Osteoblast (primary cell): ENCODE measurements at regions not wholly inside any gene's neighbourhood (a gene's known extent, or its start where the extent isn't known, plus 50 kb on each side); places are given as distances from the start of the nearest gene placed in this dataset.
"Not testable (repeated sequence)": the region's sequence is repeated elsewhere in the genome, so short reads cannot be mapped to it uniquely, and the experiment has no call there.

ENCODE experiments used
- DNase-seq: peaks from one replicate; pipeline ENCODE4 v3.0.0; 2011; ENCODE audit warnings: low spot score, mixed read lengths; ENCODE audit not compliant: insufficient read length; ENCODE audit errors: missing footprints
- H2AFZ ChIP-seq: 2 replicates; pipeline ENCODE4 v1.6.0; 2011; ENCODE audit warnings: mild to moderate bottlenecking, low read length
- H3K27ac ChIP-seq: 2 replicates; pipeline ENCODE4 v1.5.1; 2011; ENCODE audit warnings: mild to moderate bottlenecking, low read depth, low read length, moderate library complexity
- H3K27me3 ChIP-seq: 2 replicates; pipeline ENCODE4 v1.6.0; 2012; ENCODE audit warnings: mild to moderate bottlenecking, control low read depth, inconsistent platforms, low read length, moderate library complexity; ENCODE audit not compliant: insufficient read depth
- H3K36me3 ChIP-seq: 2 replicates; pipeline ENCODE4 v1.5.1; 2011; ENCODE audit warnings: mild to moderate bottlenecking, low read length, control low read depth, moderate library complexity; ENCODE audit not compliant: insufficient read depth
- H3K4me1 ChIP-seq: 2 replicates; pipeline ENCODE4 v1.5.1; 2011; ENCODE audit warnings: mild to moderate bottlenecking, low read length, control low read depth, moderate library complexity; ENCODE audit not compliant: insufficient read depth
- H3K4me2 ChIP-seq: 2 replicates; pipeline ENCODE4 v1.6.0; 2011; ENCODE audit warnings: mild to moderate bottlenecking, low read length; ENCODE audit not compliant: insufficient read depth
- H3K4me3 ChIP-seq: fragments of 200-600 bp; sonication (generic); 3 replicates; pipeline ENCODE4 v1.5.1; 2012; ENCODE audit warnings: mild to moderate bottlenecking, low read length, inconsistent platforms; ENCODE audit not compliant: insufficient read depth
- H3K79me2 ChIP-seq: 2 replicates; pipeline ENCODE4 v1.6.0; 2012; ENCODE audit warnings: mild to moderate bottlenecking, low read length, control low read depth, inconsistent platforms; ENCODE audit not compliant: insufficient read depth
- H3K9me3 ChIP-seq: 2 replicates; pipeline ENCODE4 v1.5.1; 2011; ENCODE audit warnings: low read depth, low read length, control low read depth
- H4K20me1 ChIP-seq: 2 replicates; pipeline ENCODE4 v1.6.0; 2012; ENCODE audit warnings: mild to moderate bottlenecking, low read length, control low read depth; ENCODE audit not compliant: insufficient read depth
- CTCF ChIP-seq: IDR thresholded peaks from 2 replicates; pipeline ENCODE4 v1.5.1; 2011; ENCODE audit warnings: mild to moderate bottlenecking, low read depth, low read length, moderate library complexity; ENCODE audit errors: extremely low read depth

- no peak for TF ChIP-seq CTCF
- H3K79me2 ChIP-seq = no peaks in the 10 kb centered on the region
Observed at GRCh38 chr10:33086100-33086499, 128.1 kb upstream of the ITGB1 start.

GRCh38 chr10:33085313-33085833 is 127.3 kb upstream of the ITGB1 start:
- Histone ChIP-seq H3K79me2 (no peaks in the 10 kb centered on the region), H3K27me3 (no peaks in the 10 kb centered on the region), H4K20me1 (no peaks in the 10 kb centered on the region), H3K4me1 (no peaks in the 10 kb centered on the region), H3K9me3 (no peaks in the 10 kb centered on the region), H2AFZ (no peak overlapping the region), H3K36me3 (no peaks in the 10 kb centered on the region), H3K27ac (no peak overlapping the region), H3K4me2 (no peak overlapping the region), H3K4me3 (no peak overlapping the region)
- TF ChIP-seq CTCF = no peak
- DNase-seq = no peak

More at GRCh38 chr10:33086100-33086499, 128.1 kb upstream of the ITGB1 start:
- H3K4me2 ChIP-seq = no peak overlapping the region
- no peak for DNase-seq
- H4K20me1 ChIP-seq = no peaks in the 10 kb centered on the region
- H3K9me3 ChIP-seq = no peaks in the 10 kb centered on the region
- no peak overlapping the region for H2AFZ ChIP-seq
- no peaks in the 10 kb centered on the region for H3K27me3 ChIP-seq
- H3K4me1 ChIP-seq = no peaks in the 10 kb centered on the region
- H3K36me3 ChIP-seq = no peaks in the 10 kb centered on the region
- no peak overlapping the region for H3K27ac ChIP-seq
- no peak overlapping the region for H3K4me3 ChIP-seq

GRCh38 chr10:33084453-33084852 is 126.4 kb upstream of the ITGB1 start:
- H3K27ac ChIP-seq = no peak overlapping the region
- no peak overlapping the region for H3K4me2 ChIP-seq
- no peaks in the 10 kb centered on the region for H3K9me3 ChIP-seq
- H3K36me3 ChIP-seq = no peaks in the 10 kb centered on the region
- H2AFZ ChIP-seq = no peak overlapping the region
- no peaks in the 10 kb centered on the region for H4K20me1 ChIP-seq
- DNase-seq = no peak
- no peak overlapping the region for H3K4me3 ChIP-seq
- H3K79me2 ChIP-seq = no peaks in the 10 kb centered on the region
- no peaks in the 10 kb centered on the region for H3K27me3 ChIP-seq
- TF ChIP-seq CTCF = no peak
- H3K4me1 ChIP-seq = no peaks in the 10 kb centered on the region

GRCh38 chr10:33082373-33082895 is 124.4 kb upstream of the ITGB1 start:
- no peaks in the 10 kb centered on the region for H4K20me1 ChIP-seq
- no peak overlapping the region for H2AFZ ChIP-seq
- no peak for DNase-seq
- H3K27me3 ChIP-seq = peaks cover 4% of the 10 kb centered on the region
- no peak overlapping the region for H3K27ac ChIP-seq
- H3K4me1 ChIP-seq = no peaks in the 10 kb centered on the region
- no peak overlapping the region for H3K4me2 ChIP-seq
- no peaks in the 10 kb centered on the region for H3K36me3 ChIP-seq
- H3K9me3 ChIP-seq = no peaks in the 10 kb centered on the region
- no peak for TF ChIP-seq CTCF
- no peaks in the 10 kb centered on the region for H3K79me2 ChIP-seq
- H3K4me3 ChIP-seq = no peak overlapping the region

- H3K27me3 ChIP-seq, H3K36me3 ChIP-seq, H4K20me1 ChIP-seq, DNase-seq, H3K79me2 ChIP-seq, H3K4me1 ChIP-seq, H3K4me2 ChIP-seq, H3K4me3 ChIP-seq, H3K9me3 ChIP-seq, H2AFZ ChIP-seq, H3K27ac ChIP-seq: not testable (repeated sequence)
Observed at GRCh38 chr10:33080467-33080866, 122.4 kb upstream of the ITGB1 start.
